ENCODE measurements at regions not wholly inside any gene's neighbourhood (a gene's known extent, or its start where the extent isn't known, plus 50 kb on each side); places are given as distances from the start of the nearest gene placed in this dataset.

GRCh38 chr17:70375406-70375805 lies 206.1 kb downstream of the KCNJ2 start:
- no peaks in the 10 kb centered on the region for H3K9me2 ChIP-seq (replicated peaks; ENCODE audit: insufficient read depth, low read length)
- no peak overlapping the region for H3K9ac ChIP-seq (ENCODE audit: low read length)
- no peaks in the 10 kb centered on the region for H4K20me1 ChIP-seq (ENCODE audit: low read depth, low read length)
- no peak overlapping the region for H3K4me2 ChIP-seq (ENCODE audit: low read depth, low read length, poor library complexity, severe bottlenecking)
- H2AFZ ChIP-seq (ENCODE audit: low read depth, low read length, severe bottlenecking) = no peak overlapping the region
- no peaks in the 10 kb centered on the region for H3K36me3 ChIP-seq (ENCODE audit: low read length)
- no peak overlapping the region for H3K4me3 ChIP-seq (ENCODE audit: insufficient read depth, low read length, poor library complexity, severe bottlenecking)
- no peaks in the 10 kb centered on the region for H3F3A ChIP-seq (ENCODE audit: insufficient read depth)
- no peak for TF ChIP-seq EZH2phosphoT487 (conservative IDR thresholded peaks at IDR 0.05; ENCODE audit: low read length)
- TF ChIP-seq, protein P1, sequence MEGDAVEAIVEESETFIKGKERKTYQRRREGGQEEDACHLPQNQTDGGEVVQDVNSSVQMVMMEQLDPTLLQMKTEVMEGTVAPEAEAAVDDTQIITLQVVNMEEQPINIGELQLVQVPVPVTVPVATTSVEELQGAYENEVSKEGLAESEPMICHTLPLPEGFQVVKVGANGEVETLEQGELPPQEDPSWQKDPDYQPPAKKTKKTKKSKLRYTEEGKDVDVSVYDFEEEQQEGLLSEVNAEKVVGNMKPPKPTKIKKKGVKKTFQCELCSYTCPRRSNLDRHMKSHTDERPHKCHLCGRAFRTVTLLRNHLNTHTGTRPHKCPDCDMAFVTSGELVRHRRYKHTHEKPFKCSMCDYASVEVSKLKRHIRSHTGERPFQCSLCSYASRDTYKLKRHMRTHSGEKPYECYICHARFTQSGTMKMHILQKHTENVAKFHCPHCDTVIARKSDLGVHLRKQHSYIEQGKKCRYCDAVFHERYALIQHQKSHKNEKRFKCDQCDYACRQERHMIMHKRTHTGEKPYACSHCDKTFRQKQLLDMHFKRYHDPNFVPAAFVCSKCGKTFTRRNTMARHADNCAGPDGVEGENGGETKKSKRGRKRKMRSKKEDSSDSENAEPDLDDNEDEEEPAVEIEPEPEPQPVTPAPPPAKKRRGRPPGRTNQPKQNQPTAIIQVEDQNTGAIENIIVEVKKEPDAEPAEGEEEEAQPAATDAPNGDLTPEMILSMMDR (IDR thresholded peaks at IDR 0.05; ENCODE audit: insufficient read depth, low read length, poor library complexity, severe bottlenecking) = no peak
- H3K27ac ChIP-seq (ENCODE audit: low read depth, low read length) = no peak overlapping the region
- H3K9me3 ChIP-seq (ENCODE audit: insufficient read depth, low read length) = no peaks in the 10 kb centered on the region
- H3K27me3 ChIP-seq (ENCODE audit: low read length) = no peaks in the 10 kb centered on the region
- no peaks in the 10 kb centered on the region for H3K79me2 ChIP-seq (ENCODE audit: insufficient read depth, low read length)

DNA sequence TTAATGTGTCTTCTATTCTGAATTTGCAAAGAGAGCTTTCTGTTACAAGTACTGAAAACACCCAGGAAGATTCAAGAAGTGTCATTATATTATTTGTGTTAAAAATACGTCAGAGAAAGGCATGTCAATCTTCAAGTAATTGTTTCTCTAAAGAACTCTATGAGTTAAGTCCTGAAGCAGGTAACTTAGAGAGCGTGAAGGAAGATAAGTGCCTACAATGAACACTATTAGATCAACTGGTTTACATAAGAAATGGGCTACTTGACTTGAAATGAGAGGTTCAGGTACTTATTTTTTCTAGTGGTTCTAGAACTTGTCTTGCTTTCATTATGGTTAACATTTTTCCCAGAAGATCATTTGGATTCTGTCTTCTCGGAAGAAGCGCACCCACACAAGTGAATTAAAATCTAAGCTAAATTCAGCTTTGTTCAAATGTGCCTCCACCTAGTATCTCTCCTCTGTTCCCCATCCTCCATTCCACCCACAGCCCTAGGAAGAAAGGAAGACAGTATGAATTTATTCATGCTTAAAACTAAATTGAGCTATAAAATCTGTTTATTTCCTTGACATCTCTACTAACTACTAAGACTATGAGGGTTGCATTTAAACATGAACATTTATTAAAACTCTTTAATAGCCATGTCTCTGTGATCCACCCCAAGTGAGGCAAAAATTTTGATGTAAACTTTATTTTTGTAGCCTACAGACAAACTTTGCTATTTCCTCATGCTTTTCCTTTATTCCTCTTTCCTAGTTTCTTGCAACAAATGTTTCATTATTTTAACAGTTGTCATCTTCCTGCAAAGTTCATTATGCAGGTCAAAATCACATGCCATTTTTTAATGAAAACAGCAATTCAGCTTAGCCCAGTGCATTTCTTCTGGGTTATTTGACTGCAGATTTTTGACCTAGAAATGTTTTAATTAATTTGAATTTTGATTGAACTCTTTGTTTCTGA lies 206.8 kb downstream of the KCNJ2 start:
- no peak overlapping the region for H3K4me2 ChIP-seq (ENCODE audit: low read depth, low read length, poor library complexity, severe bottlenecking)
- no peak overlapping the region for H3K9ac ChIP-seq (ENCODE audit: low read length)
- H3K9me3 ChIP-seq (ENCODE audit: insufficient read depth, low read length) = no peaks in the 10 kb centered on the region

GRCh38 chr17:70377654-70378053 lies 208.3 kb downstream of the KCNJ2 start:
- H3K9me2 ChIP-seq (replicated peaks; ENCODE audit: insufficient read depth, low read length) = no peaks in the 10 kb centered on the region
- H3K27me3 ChIP-seq (ENCODE audit: low read length) = no peaks in the 10 kb centered on the region
- no peak overlapping the region for H3K27ac ChIP-seq (ENCODE audit: low read depth, low read length)
- H3K79me2 ChIP-seq (ENCODE audit: insufficient read depth, low read length) = no peaks in the 10 kb centered on the region
- H3F3A ChIP-seq (ENCODE audit: insufficient read depth) = no peaks in the 10 kb centered on the region
- no peak overlapping the region for H3K9ac ChIP-seq (ENCODE audit: low read length)
- H3K4me2 ChIP-seq (ENCODE audit: low read depth, low read length, poor library complexity, severe bottlenecking) = no peak overlapping the region
- TF ChIP-seq EZH2phosphoT487 (conservative IDR thresholded peaks at IDR 0.05; ENCODE audit: low read length) = no peak
- TF ChIP-seq, protein P1 (IDR thresholded peaks at IDR 0.05; ENCODE audit: insufficient read depth, low read length, poor library complexity, severe bottlenecking) = no peak
- H4K20me1 ChIP-seq (ENCODE audit: low read depth, low read length) = no peaks in the 10 kb centered on the region
- no peak overlapping the region for H3K4me3 ChIP-seq (ENCODE audit: insufficient read depth, low read length, poor library complexity, severe bottlenecking)
- H2AFZ ChIP-seq (ENCODE audit: low read depth, low read length, severe bottlenecking) = no peak overlapping the region
- H3K36me3 ChIP-seq (ENCODE audit: low read length) = no peaks in the 10 kb centered on the region
- no peaks in the 10 kb centered on the region for H3K9me3 ChIP-seq (ENCODE audit: insufficient read depth, low read length)

More for the DNA sequence above, 206.8 kb downstream of the KCNJ2 start:
- no peaks in the 10 kb centered on the region for H4K20me1 ChIP-seq (ENCODE audit: low read depth, low read length)
- H3K9me2 ChIP-seq (replicated peaks; ENCODE audit: insufficient read depth, low read length) = no peaks in the 10 kb centered on the region
- no peak overlapping the region for H3K27ac ChIP-seq (ENCODE audit: low read depth, low read length)
- no peaks in the 10 kb centered on the region for H3K27me3 ChIP-seq (ENCODE audit: low read length)
- no peaks in the 10 kb centered on the region for H3K79me2 ChIP-seq (ENCODE audit: insufficient read depth, low read length)
- H3K36me3 ChIP-seq (ENCODE audit: low read length) = no peaks in the 10 kb centered on the region
- H3F3A ChIP-seq (ENCODE audit: insufficient read depth) = no peaks in the 10 kb centered on the region
- H3K4me3 ChIP-seq (ENCODE audit: insufficient read depth, low read length, poor library complexity, severe bottlenecking) = no peak overlapping the region
- no peak overlapping the region for H2AFZ ChIP-seq (ENCODE audit: low read depth, low read length, severe bottlenecking)
- TF ChIP-seq, protein P1 (IDR thresholded peaks at IDR 0.05; ENCODE audit: insufficient read depth, low read length, poor library complexity, severe bottlenecking) = no peak
- TF ChIP-seq EZH2phosphoT487 (conservative IDR thresholded peaks at IDR 0.05; ENCODE audit: low read length) = no peak
